Endothelial cell of umbilical vein (primary cell): ENCODE measurements at regions not wholly inside any gene's neighbourhood (a gene's known extent, or its start where the extent isn't known, plus 50 kb on each side); places are given as distances from the start of the nearest gene placed in this dataset.

ENCODE experiments used
- BruUV-seq: library from RNA; stranded (reverse); fragments of 400-500 nt; replicated peaks from 2 replicates; lab custom pipeline; 2021; lab: Mats Ljungman, UMichigan
- CTCF ChIA-PET: fragments of 300-600, 350-600 bp; sonication (Branson Sonifier 250); formaldehyde crosslinking; loops from one replicate; lab custom pipeline; 2021; ENCODE audit warnings: antibody characterized with exemption, inconsistent platforms; lab: Charles Lee
- POLR2A ChIA-PET: fragments of 300-600, 350-600 bp; sonication (Branson Sonifier 250); formaldehyde crosslinking; loops from one replicate; lab custom pipeline; 2021; ENCODE audit warnings: antibody characterized with exemption, inconsistent platforms; lab: Charles Lee
- DNase-seq: peaks from one replicate; pipeline ENCODE4 v3.0.0-alpha.2; 2011; ENCODE audit warnings: low read depth, low spot score
- FAIRE-seq: peaks from 2 replicates; lab custom pipeline; 2011; peaks lifted over from hg19 to GRCh38; lab: Jason Lieb, UNC
- H2AFZ ChIP-seq: 2 replicates; pipeline ENCODE4 v1.6.0; 2012; ENCODE audit warnings: low read depth, low read length, control low read depth, inconsistent platforms
- H3K27ac ChIP-seq: 2 replicates; pipeline ENCODE4 v1.5.1; 2011; ENCODE audit warnings: low read depth, mild to moderate bottlenecking, control low read depth, low read length, moderate library complexity; ENCODE audit not compliant: insufficient read depth
- H3K27me3 ChIP-seq, 2 experiments: 2 replicates each; pipeline versions ENCODE4 v1.6.0 to v1.6.1; 2011; ENCODE audit warnings: low read length in 2 of 2, mixed read lengths in 1 of 2; ENCODE audit not compliant: control insufficient read depth in 2 of 2, insufficient read depth in 2 of 2
- H3K36me3 ChIP-seq, 2 experiments: 2 replicates in 1 of 2; 3 replicates in 1 of 2; pipeline ENCODE4 v1.5.1; 2011; ENCODE audit warnings: low read length in 2 of 2, mild to moderate bottlenecking in 1 of 2, moderate library complexity in 1 of 2; ENCODE audit not compliant: control insufficient read depth in 2 of 2, insufficient read depth in 2 of 2; ENCODE audit errors: extremely low read depth in 1 of 2
- H3K4me1 ChIP-seq: 3 replicates; pipeline ENCODE4 v1.5.1; 2011; ENCODE audit warnings: mild to moderate bottlenecking, low read length; ENCODE audit not compliant: control insufficient read depth, insufficient read depth; ENCODE audit errors: extremely low read depth
- H3K4me2 ChIP-seq: 2 replicates; pipeline ENCODE4 v1.6.1; 2011; ENCODE audit warnings: low read length, control low read depth, mixed read lengths; ENCODE audit not compliant: insufficient read depth
- H3K4me3 ChIP-seq, 3 experiments: fragments of 200-600 bp in 1 of 3; sonication (generic), shearing (Covaris generic) in 1 of 3; replicated peaks in 1 of 3; 2 replicates each; pipeline ENCODE4 v1.5.1; 2011 to 2016; ENCODE audit warnings: control low read depth in 3 of 3, low read length in 3 of 3, mild to moderate bottlenecking in 2 of 3, inconsistent platforms in 1 of 3, low read depth in 1 of 3, moderate library complexity in 1 of 3; ENCODE audit not compliant: insufficient read depth in 1 of 3
- H3K79me2 ChIP-seq: 2 replicates; pipeline ENCODE4 v1.6.0; 2012; ENCODE audit warnings: low read length, inconsistent platforms; ENCODE audit not compliant: control insufficient read depth, insufficient read depth
- H3K9ac ChIP-seq: replicated peaks from 2 replicates; pipeline ENCODE3; 2011; ENCODE audit warnings: low read length, control low read depth; ENCODE audit not compliant: insufficient read depth; ENCODE audit errors: extremely low read depth
- H3K9me1 ChIP-seq: replicated peaks from 3 replicates; pipeline ENCODE4 v1.6.0; 2011; ENCODE audit warnings: mild to moderate bottlenecking, low read length; ENCODE audit not compliant: control insufficient read depth, insufficient read depth; ENCODE audit errors: extremely low read depth
- H3K9me3 ChIP-seq: replicated peaks from 2 replicates; pipeline ENCODE4 v1.5.1; 2012; ENCODE audit warnings: low read length, inconsistent platforms; ENCODE audit not compliant: control insufficient read depth, insufficient read depth
- H4K20me1 ChIP-seq: replicated peaks from 2 replicates; pipeline ENCODE3; 2011; ENCODE audit warnings: mild to moderate bottlenecking, low read length; ENCODE audit not compliant: control insufficient read depth, insufficient read depth; ENCODE audit errors: extremely low read depth
- FOS ChIP-seq: IDR thresholded peaks from 2 replicates; pipeline ENCODE4 v1.6.1; 2011; ENCODE audit warnings: mild to moderate bottlenecking, low read length, moderate library complexity, borderline replicate concordance; ENCODE audit not compliant: insufficient read depth
- MYC ChIP-seq: IDR thresholded peaks from one replicate; pipeline ENCODE4 v1.6.1; 2011; ENCODE audit warnings: mild to moderate bottlenecking, low read depth, low read length
- POLR2A ChIP-seq: IDR thresholded peaks from 2 replicates; pipeline ENCODE4 v1.6.1; 2012; ENCODE audit warnings: low read depth, mild to moderate bottlenecking, control low read depth, low read length
- POLR2AphosphoS5 ChIP-seq: IDR thresholded peaks from 2 replicates; pipeline ENCODE4 v1.6.1; 2012; ENCODE audit warnings: low read depth, mild to moderate bottlenecking, control low read depth, low read length, moderate library complexity; ENCODE audit not compliant: insufficient read depth
- dilution Hi-C: fragments of 300-500 bp; cut with MboI; formaldehyde crosslinking; loops from one replicate; pipeline ENCODE4 v1.15.0; 2019; ENCODE audit warnings: low sequenced_read_pairs; ENCODE audit not compliant: extremely low pct_ligation_motif_present
- intact Hi-C: fragments of 100-400 bp; cut with micrococcal nuclease; formaldehyde crosslinking; loops from one replicate; pipeline ENCODE4 v1.10.0; 2022
- TF ChIP-seq, protein P1 (sequence below), 2 donors: IDR thresholded peaks; 1 replicate in 1 of 2; 2 replicates in 1 of 2; pipeline ENCODE4 v1.5.1; 2011; ENCODE audit warnings: low read length in 2 of 2, mild to moderate bottlenecking in 2 of 2, moderate library complexity in 2 of 2, control low read depth in 1 of 2, inconsistent platforms in 1 of 2, low read depth in 1 of 2; ENCODE audit not compliant: insufficient read depth in 1 of 2; ENCODE audit errors: extremely low read depth in 1 of 2
- TF ChIP-seq, protein P2 (sequence below): IDR thresholded peaks from 2 replicates; pipeline ENCODE4 v1.6.1; 2011; ENCODE audit not compliant: insufficient read depth, insufficient read length

DNA sequence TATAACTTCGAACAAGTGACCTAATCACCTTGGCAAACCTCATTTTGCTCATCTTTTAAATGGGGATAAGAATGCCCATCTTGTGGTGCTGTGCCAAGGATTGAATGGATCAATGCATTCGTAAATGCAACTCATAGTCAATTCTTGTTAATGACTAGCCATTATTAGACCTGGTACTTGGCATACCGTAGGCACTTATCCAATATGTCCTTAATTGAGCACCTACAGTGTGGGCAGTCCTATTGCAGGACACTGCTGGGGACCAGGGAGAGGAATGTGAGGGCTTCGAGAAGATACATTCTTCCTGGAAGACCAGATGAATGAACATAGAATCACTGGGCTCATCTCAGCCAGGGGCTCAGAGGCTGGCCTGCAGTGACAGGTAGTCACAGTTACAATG lies 177.2 kb upstream of the TLE3 start:
- H3K4me1 ChIP-seq = peaks cover 24% of the 10 kb centered on the region
- H3K9me3 ChIP-seq = no peaks in the 10 kb centered on the region
- H3K9ac ChIP-seq = no peak overlapping the region
- TF ChIP-seq POLR2AphosphoS5 (no peak), FOS (no peak), MYC (no peak)
- TF ChIP-seq, protein P1, sequence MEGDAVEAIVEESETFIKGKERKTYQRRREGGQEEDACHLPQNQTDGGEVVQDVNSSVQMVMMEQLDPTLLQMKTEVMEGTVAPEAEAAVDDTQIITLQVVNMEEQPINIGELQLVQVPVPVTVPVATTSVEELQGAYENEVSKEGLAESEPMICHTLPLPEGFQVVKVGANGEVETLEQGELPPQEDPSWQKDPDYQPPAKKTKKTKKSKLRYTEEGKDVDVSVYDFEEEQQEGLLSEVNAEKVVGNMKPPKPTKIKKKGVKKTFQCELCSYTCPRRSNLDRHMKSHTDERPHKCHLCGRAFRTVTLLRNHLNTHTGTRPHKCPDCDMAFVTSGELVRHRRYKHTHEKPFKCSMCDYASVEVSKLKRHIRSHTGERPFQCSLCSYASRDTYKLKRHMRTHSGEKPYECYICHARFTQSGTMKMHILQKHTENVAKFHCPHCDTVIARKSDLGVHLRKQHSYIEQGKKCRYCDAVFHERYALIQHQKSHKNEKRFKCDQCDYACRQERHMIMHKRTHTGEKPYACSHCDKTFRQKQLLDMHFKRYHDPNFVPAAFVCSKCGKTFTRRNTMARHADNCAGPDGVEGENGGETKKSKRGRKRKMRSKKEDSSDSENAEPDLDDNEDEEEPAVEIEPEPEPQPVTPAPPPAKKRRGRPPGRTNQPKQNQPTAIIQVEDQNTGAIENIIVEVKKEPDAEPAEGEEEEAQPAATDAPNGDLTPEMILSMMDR (IDR thresholded peaks at IDR 0.05; ENCODE audit: extremely low read depth in 1 of 2, insufficient read depth in 1 of 2, low read depth in 1 of 2, low read length in 2 of 2) = no peak
- H3K4me2 ChIP-seq = no peak overlapping the region
- no peaks in the 10 kb centered on the region for H3K36me3 ChIP-seq
- H3K79me2 ChIP-seq = no peaks in the 10 kb centered on the region
- H3K9me1 ChIP-seq = no peaks in the 10 kb centered on the region
- no peak for DNase-seq
- CTCF ChIA-PET = no interaction called here
- no peak overlapping the region for H3K4me3 ChIP-seq
- POLR2A ChIA-PET = no interaction called here
- H3K27ac ChIP-seq = no peak overlapping the region
- no peaks in the 10 kb centered on the region for H3K27me3 ChIP-seq
- H4K20me1 ChIP-seq = no peaks in the 10 kb centered on the region
- intact Hi-C loops = no loop called here
- no TSS peak for BruUV-seq
- FAIRE-seq = no peak
- H2AFZ ChIP-seq = no peak overlapping the region
- dilution Hi-C loops = no loop called here

DNA sequence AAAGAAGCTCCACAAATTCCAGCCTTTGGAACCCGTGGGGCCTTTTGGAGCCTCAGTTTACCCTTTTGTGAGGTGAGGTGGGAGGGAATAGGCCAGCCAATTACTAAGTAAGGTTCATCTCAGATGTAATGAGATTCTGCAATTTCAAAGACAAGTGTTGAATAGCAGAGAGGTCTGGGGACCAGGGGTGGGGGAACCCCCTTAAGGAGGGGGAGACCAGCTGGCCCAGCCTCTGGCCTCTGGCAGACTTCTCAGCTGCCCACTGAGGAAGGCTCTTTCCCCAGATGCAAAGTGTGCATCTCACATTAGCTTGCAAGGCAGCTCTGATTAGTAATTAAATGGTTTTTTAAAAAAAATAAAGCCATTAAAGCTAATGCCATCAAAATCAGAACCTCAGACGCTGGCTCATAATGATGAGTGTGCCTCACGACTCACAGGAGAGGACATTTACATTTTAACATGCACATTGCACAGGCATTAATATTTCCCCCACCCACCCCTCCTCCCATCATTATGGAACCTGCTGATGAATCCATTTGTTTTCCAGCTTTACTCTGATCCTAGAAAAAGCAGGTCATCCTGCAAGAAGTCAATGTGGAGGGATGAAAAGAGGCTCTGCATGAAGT lies 176.7 kb upstream of the TLE3 start:
- H3K4me3 ChIP-seq = no peak overlapping the region
- intact Hi-C loops (no loop called here), dilution Hi-C loops (no loop called here)
- H3K9ac ChIP-seq = no peak overlapping the region
- BruUV-seq = no TSS peak
- H4K20me1 ChIP-seq = no peaks in the 10 kb centered on the region
- H3K4me1 ChIP-seq = peaks cover 30% of the 10 kb centered on the region
- FAIRE-seq (no peak), DNase-seq (no peak)
- H3K79me2 ChIP-seq = no peaks in the 10 kb centered on the region
- ChIA-PET CTCF (interaction anchor here (1.1 to 1.4 kb wide), 2 partner anchors 89 to 193 kb away, joined by 3 to 4 read pairs; no protein-coding TSS in a partner anchor), POLR2A (no interaction called here)
- H3K27me3 ChIP-seq = no peaks in the 10 kb centered on the region
- no peaks in the 10 kb centered on the region for H3K9me3 ChIP-seq
- H3K36me3 ChIP-seq = no peaks in the 10 kb centered on the region
- H3K9me1 ChIP-seq = no peaks in the 10 kb centered on the region
- no peak overlapping the region for H3K27ac ChIP-seq
- H3K4me2 ChIP-seq = no peak overlapping the region
- TF ChIP-seq POLR2AphosphoS5 (no peak), POLR2A (no peak)
- TF ChIP-seq, protein P2, sequence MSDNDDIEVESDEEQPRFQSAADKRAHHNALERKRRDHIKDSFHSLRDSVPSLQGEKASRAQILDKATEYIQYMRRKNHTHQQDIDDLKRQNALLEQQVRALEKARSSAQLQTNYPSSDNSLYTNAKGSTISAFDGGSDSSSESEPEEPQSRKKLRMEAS = no peak
- H2AFZ ChIP-seq = no peak overlapping the region
